SK-N-SH (cell line): ENCODE measurements at regions not wholly inside any gene's neighbourhood (a gene's known extent, or its start where the extent isn't known, plus 50 kb on each side); places are given as distances from the start of the nearest gene placed in this dataset.

ENCODE experiments used
- CTCF ChIA-PET: fragments of 300-600, 350-600 bp; formaldehyde crosslinking; extraction: SDS; loops from one replicate; lab custom pipeline; 2021; lab: Yijun Ruan, JAX
- POLR2A ChIA-PET: fragments of 350-600 bp; sonication (Branson Sonifier 250); formaldehyde crosslinking; extraction: SDS; loops from one replicate; lab custom pipeline; 2020; ENCODE audit warnings: antibody characterized with exemption, inconsistent platforms; lab: Yijun Ruan, JAX
- DNase-seq: peaks from one replicate; pipeline ENCODE4 v3.0.0; 2012
- H2AFZ ChIP-seq: fragments of 200-600 bp; sonication (generic); 2 replicates; pipeline ENCODE4 v1.8.1; 2016; ENCODE audit warnings: antibody characterized with exemption, mild to moderate bottlenecking, low read depth
- H3F3A ChIP-seq: fragments of 200-600 bp; sonication (generic); replicated peaks from 2 replicates; pipeline ENCODE3; 2016; ENCODE audit warnings: antibody characterized with exemption, mild to moderate bottlenecking; ENCODE audit not compliant: insufficient read depth
- H3K27ac ChIP-seq, 2 experiments: fragments of 200-500 bp in 1 of 2; fragments of 200-600 bp in 1 of 2; sonication (Bioruptor generic) in 1 of 2; sonication (generic), shearing (Covaris generic) in 1 of 2; 2 replicates each; pipeline versions ENCODE4 v1.5.1 to v1.6.1; 2014 to 2016; ENCODE audit warnings: low read depth in 2 of 2, inconsistent platforms in 1 of 2, low read length in 1 of 2, mild to moderate bottlenecking in 1 of 2, mixed read lengths in 1 of 2
- H3K27me3 ChIP-seq: fragments of 200-600 bp; sonication (generic), shearing (Covaris generic); 2 replicates; pipeline ENCODE4 v1.6.1; 2016; ENCODE audit warnings: mixed run types; ENCODE audit not compliant: insufficient read depth
- H3K36me3 ChIP-seq, 2 experiments: fragments of 200-500 bp in 1 of 2; fragments of 200-600 bp in 1 of 2; sonication (Bioruptor generic) in 1 of 2; sonication (generic) in 1 of 2; replicated peaks in 1 of 2; 2 replicates each; pipeline versions ENCODE3 to v1.5.1; 2014 to 2016; ENCODE audit warnings: low read length in 1 of 2, mild to moderate bottlenecking in 1 of 2; ENCODE audit not compliant: insufficient read depth in 2 of 2, control insufficient read depth in 1 of 2
- H3K4me1 ChIP-seq, 2 experiments: fragments of 200-500 bp in 1 of 2; fragments of 200-600 bp in 1 of 2; sonication (Bioruptor generic) in 1 of 2; sonication (generic), shearing (Covaris generic) in 1 of 2; 2 replicates each; pipeline versions ENCODE4 v1.5.1 to v1.6.1; 2014 to 2016; ENCODE audit warnings: low read depth in 1 of 2, low read length in 1 of 2, mixed run types in 1 of 2; ENCODE audit not compliant: insufficient read depth in 2 of 2, control insufficient read depth in 1 of 2
- H3K4me2 ChIP-seq: fragments of 200-600 bp; sonication (generic), shearing (Covaris generic); 2 replicates; pipeline ENCODE4 v1.6.1; 2017; ENCODE audit warnings: mixed run types
- H3K4me3 ChIP-seq, 2 experiments: fragments of 200-500 bp in 1 of 2; fragments of 200-600 bp in 1 of 2; sonication (Bioruptor generic) in 1 of 2; sonication (generic), shearing (Covaris generic) in 1 of 2; 2 replicates each; pipeline versions ENCODE4 v1.5.1 to v1.8.1; 2014 to 2016; ENCODE audit warnings: low read depth in 2 of 2, inconsistent platforms in 1 of 2, low read length in 1 of 2, mild to moderate bottlenecking in 1 of 2, mixed read lengths in 1 of 2, moderate library complexity in 1 of 2
- H3K79me2 ChIP-seq: fragments of 200-600 bp; sonication (generic); 2 replicates; pipeline ENCODE4 v1.8.1; 2017; ENCODE audit warnings: mild to moderate bottlenecking; ENCODE audit not compliant: insufficient read depth
- H3K9ac ChIP-seq: fragments of 200-600 bp; sonication (generic); 2 replicates; pipeline ENCODE4 v1.6.1; 2017; ENCODE audit warnings: mixed run types
- H3K9me2 ChIP-seq: fragments of 200-600 bp; sonication (generic); 2 replicates; pipeline ENCODE4 v1.6.1; 2017; ENCODE audit warnings: mixed run types
- H3K9me3 ChIP-seq: fragments of 200-600 bp; sonication (generic); 2 replicates; pipeline ENCODE4 v1.6.1; 2017; ENCODE audit warnings: mixed run types, mild to moderate bottlenecking, moderate library complexity
- H4K20me1 ChIP-seq: fragments of 200-600 bp; sonication (generic); 2 replicates; pipeline ENCODE4 v1.6.1; 2017; ENCODE audit warnings: mild to moderate bottlenecking, mixed run types; ENCODE audit not compliant: insufficient read depth
- IRF3 ChIP-seq: fragments of 150-350 bp; IDR thresholded peaks from 2 replicates; pipeline ENCODE4 v1.6.1; 2016; ENCODE audit warnings: mild to moderate bottlenecking, low read depth, low read length
- POLR2AphosphoS5 ChIP-seq: IDR thresholded peaks from 2 replicates; pipeline ENCODE4 v1.6.1; 2012; ENCODE audit warnings: low read depth, low read length
- RAD21 ChIP-seq: IDR thresholded peaks from 2 replicates; pipeline ENCODE4 v1.6.1; 2012; ENCODE audit warnings: mild to moderate bottlenecking, low read length
- WGBS: methylation state at CpG from one replicate; pipeline ENCODE4 v1.1.6; 2017; ENCODE audit warnings: low lambda C conversion rate; 5-methylcytosine and 5-hydroxymethylcytosine counted together

GRCh38 chrX:93985344-93986307 is 311.6 kb downstream of the FAM133A start:
- H3F3A ChIP-seq, result no peaks in the 10 kb centered on the region
- no peaks in the 10 kb centered on the region for H3K36me3 ChIP-seq
- H3K27ac ChIP-seq, result no peak overlapping the region
- H3K9ac ChIP-seq, result no peak overlapping the region
- H2AFZ ChIP-seq, result no peak overlapping the region
- no peak overlapping the region for H3K4me2 ChIP-seq
- no peak overlapping the region for H3K4me3 ChIP-seq
- no peaks in the 10 kb centered on the region for H3K9me2 ChIP-seq
- no peaks in the 10 kb centered on the region for H3K9me3 ChIP-seq
- DNase-seq, result no peak
- H3K27me3 ChIP-seq, result no peaks in the 10 kb centered on the region
- TF ChIP-seq IRF3, result no peak
- no peak for TF ChIP-seq POLR2AphosphoS5
- TF ChIP-seq RAD21, result no peak
- POLR2A ChIA-PET, result no interaction called here
- CTCF ChIA-PET, result no interaction called here
- H4K20me1 ChIP-seq, result no peaks in the 10 kb centered on the region
- WGBS, result 3% methylated on average over 2 of the region's 2 CpGs
- no peaks in the 10 kb centered on the region for H3K4me1 ChIP-seq
- H3K79me2 ChIP-seq, result no peaks in the 10 kb centered on the region
